SK-N-SH treated with all-trans-retinoic acid at 6 μM for 48 hours (cell line): ENCODE measurements at regions not wholly inside any gene's neighbourhood (a gene's known extent, or its start where the extent isn't known, plus 50 kb on each side); places are given as distances from the start of the nearest gene placed in this dataset.

Experiments used
- ATAC-seq: fragments of 200-7000 bp; cut with Tn5 transposase; 3 replicates; pipeline ENCODE4 v1.9.1; 2020; ENCODE audit warnings: mild to moderate bottlenecking, moderate library complexity
- BACH2 ChIP-seq: fragments of 250-450 bp; sonication (Bioruptor Pico); IDR thresholded peaks from 2 replicates; pipeline ENCODE4 v1.9.0; 2021; ENCODE audit warnings: mild to moderate bottlenecking, borderline replicate concordance
- ESRRG ChIP-seq: fragments of 250-450 bp; sonication (Bioruptor Pico); IDR thresholded peaks from 2 replicates; pipeline ENCODE4 v1.6.1; 2021; ENCODE audit warnings: mild to moderate bottlenecking
- GLIS3 ChIP-seq: fragments of 250-450 bp; sonication (Bioruptor Pico); IDR thresholded peaks from 2 replicates; pipeline ENCODE4 v1.5.0; 2020; ENCODE audit warnings: mild to moderate bottlenecking, moderate library complexity
- ISL1 ChIP-seq: fragments of 250-450 bp; sonication (Bioruptor Pico); IDR thresholded peaks from 2 replicates; pipeline ENCODE4 v2.1.2; 2022; ENCODE audit warnings: mild to moderate bottlenecking, moderate library complexity
- SNAI2 ChIP-seq: fragments of 250-450 bp; sonication (Bioruptor Pico); IDR thresholded peaks from 2 replicates; pipeline ENCODE4 v1.5.0; 2020; ENCODE audit warnings: mild to moderate bottlenecking, moderate library complexity
- TCF4 ChIP-seq: fragments of 250-450 bp; sonication (Bioruptor Pico); IDR thresholded peaks from 2 replicates; pipeline ENCODE4 v1.8.0; 2021; ENCODE audit warnings: mild to moderate bottlenecking, moderate library complexity, borderline replicate concordance
- TOX ChIP-seq: fragments of 250-450 bp; sonication (Bioruptor Pico); IDR thresholded peaks from 2 replicates; pipeline ENCODE4 v1.8.0; 2021; ENCODE audit warnings: mild to moderate bottlenecking, moderate library complexity, borderline replicate concordance
- ZC3H10 ChIP-seq: fragments of 250-450 bp; sonication (Bioruptor Pico); IDR thresholded peaks from 2 replicates; pipeline ENCODE4 v1.5.1; 2021; ENCODE audit warnings: mild to moderate bottlenecking, moderate library complexity
- ZFP3 ChIP-seq: fragments of 250-450 bp; sonication (Bioruptor Pico); IDR thresholded peaks from 2 replicates; pipeline ENCODE4 v1.5.0; 2020; ENCODE audit warnings: mild to moderate bottlenecking, moderate library complexity
- ZNF565 ChIP-seq: fragments of 450-650 bp; formaldehyde crosslinking; conservative IDR thresholded peaks from 2 replicates; pipeline ENCODE4 v1.5.0; 2020; ENCODE audit warnings: low read depth, mild to moderate bottlenecking, moderate library complexity
- ZNF70 ChIP-seq: fragments of 450-650 bp; formaldehyde crosslinking; IDR thresholded peaks from 2 replicates; pipeline ENCODE4 v1.5.0; 2020; ENCODE audit warnings: mild to moderate bottlenecking, moderate library complexity
- ZNF8 ChIP-seq: fragments of 450-650 bp; formaldehyde crosslinking; IDR thresholded peaks from 2 replicates; pipeline ENCODE4 v1.5.0; 2020; ENCODE audit warnings: mild to moderate bottlenecking, moderate library complexity
- TF ChIP-seq, protein P1 (sequence below): fragments of 250-450 bp; sonication (Bioruptor Pico); IDR thresholded peaks from 2 replicates; pipeline ENCODE4 v1.5.0; 2020; ENCODE audit warnings: mild to moderate bottlenecking, moderate library complexity
- TF ChIP-seq, protein P2 (sequence below): fragments of 250-450 bp; sonication (Bioruptor Pico); IDR thresholded peaks from 2 replicates; pipeline ENCODE4 v1.5.1; 2021; ENCODE audit warnings: mild to moderate bottlenecking, moderate library complexity
- TF ChIP-seq, protein P3 (sequence below): fragments of 250-450 bp; sonication (Bioruptor Pico); IDR thresholded peaks from 2 replicates; pipeline ENCODE4 v1.8.0; 2020; ENCODE audit warnings: mild to moderate bottlenecking, moderate library complexity, borderline replicate concordance
- TF ChIP-seq, protein P4 (sequence below): fragments of 250-450 bp; sonication (Bioruptor Pico); IDR thresholded peaks from 2 replicates; pipeline ENCODE4 v1.8.0; 2021; ENCODE audit warnings: low read depth, mild to moderate bottlenecking, moderate library complexity, borderline replicate concordance

DNA sequence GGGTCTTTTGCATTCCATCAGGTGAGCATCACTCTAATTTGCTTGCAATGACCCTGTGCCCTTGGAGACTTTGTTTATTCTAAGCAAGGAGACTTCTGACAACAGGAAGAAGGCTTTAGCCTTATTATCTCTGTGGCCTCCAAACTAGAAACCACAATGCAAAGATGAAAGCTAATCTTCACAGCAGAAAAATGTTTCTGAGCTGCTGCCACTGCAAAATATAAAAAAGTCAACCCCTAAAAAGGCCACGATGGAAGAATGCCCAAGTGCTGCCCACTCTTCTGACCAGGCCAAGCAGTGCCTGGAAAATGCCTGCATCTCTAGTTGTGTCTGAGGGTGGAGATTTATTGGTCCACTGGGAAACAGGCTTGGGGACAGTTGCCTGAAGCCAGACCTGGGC, 299.9 kb downstream of the C7orf25 start (continued):
- TF ChIP-seq, protein P1, sequence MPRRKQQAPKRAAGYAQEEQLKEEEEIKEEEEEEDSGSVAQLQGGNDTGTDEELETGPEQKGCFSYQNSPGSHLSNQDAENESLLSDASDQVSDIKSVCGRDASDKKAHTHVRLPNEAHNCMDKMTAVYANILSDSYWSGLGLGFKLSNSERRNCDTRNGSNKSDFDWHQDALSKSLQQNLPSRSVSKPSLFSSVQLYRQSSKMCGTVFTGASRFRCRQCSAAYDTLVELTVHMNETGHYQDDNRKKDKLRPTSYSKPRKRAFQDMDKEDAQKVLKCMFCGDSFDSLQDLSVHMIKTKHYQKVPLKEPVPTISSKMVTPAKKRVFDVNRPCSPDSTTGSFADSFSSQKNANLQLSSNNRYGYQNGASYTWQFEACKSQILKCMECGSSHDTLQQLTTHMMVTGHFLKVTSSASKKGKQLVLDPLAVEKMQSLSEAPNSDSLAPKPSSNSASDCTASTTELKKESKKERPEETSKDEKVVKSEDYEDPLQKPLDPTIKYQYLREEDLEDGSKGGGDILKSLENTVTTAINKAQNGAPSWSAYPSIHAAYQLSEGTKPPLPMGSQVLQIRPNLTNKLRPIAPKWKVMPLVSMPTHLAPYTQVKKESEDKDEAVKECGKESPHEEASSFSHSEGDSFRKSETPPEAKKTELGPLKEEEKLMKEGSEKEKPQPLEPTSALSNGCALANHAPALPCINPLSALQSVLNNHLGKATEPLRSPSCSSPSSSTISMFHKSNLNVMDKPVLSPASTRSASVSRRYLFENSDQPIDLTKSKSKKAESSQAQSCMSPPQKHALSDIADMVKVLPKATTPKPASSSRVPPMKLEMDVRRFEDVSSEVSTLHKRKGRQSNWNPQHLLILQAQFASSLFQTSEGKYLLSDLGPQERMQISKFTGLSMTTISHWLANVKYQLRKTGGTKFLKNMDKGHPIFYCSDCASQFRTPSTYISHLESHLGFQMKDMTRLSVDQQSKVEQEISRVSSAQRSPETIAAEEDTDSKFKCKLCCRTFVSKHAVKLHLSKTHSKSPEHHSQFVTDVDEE (CRISPR knock-in tag) = no peak
- TF ChIP-seq BACH2 (CRISPR knock-in tag) (no peak), TOX (no peak), ZNF70 (no peak), TCF4 (CRISPR knock-in tag) (no peak), ISL1 (CRISPR knock-in tag) (no peak), ZNF565 (CRISPR knock-in tag) (no peak), ZNF8 (CRISPR knock-in tag) (no peak)
- TF ChIP-seq, protein P2, sequence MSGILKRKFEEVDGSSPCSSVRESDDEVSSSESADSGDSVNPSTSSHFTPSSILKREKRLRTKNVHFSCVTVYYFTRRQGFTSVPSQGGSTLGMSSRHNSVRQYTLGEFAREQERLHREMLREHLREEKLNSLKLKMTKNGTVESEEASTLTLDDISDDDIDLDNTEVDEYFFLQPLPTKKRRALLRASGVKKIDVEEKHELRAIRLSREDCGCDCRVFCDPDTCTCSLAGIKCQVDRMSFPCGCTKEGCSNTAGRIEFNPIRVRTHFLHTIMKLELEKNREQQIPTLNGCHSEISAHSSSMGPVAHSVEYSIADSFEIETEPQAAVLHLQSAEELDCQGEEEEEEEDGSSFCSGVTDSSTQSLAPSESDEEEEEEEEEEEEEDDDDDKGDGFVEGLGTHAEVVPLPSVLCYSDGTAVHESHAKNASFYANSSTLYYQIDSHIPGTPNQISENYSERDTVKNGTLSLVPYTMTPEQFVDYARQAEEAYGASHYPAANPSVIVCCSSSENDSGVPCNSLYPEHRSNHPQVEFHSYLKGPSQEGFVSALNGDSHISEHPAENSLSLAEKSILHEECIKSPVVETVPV (CRISPR knock-in tag) = no peak
- TF ChIP-seq, all 23 proteins: peak for 0

DNA sequence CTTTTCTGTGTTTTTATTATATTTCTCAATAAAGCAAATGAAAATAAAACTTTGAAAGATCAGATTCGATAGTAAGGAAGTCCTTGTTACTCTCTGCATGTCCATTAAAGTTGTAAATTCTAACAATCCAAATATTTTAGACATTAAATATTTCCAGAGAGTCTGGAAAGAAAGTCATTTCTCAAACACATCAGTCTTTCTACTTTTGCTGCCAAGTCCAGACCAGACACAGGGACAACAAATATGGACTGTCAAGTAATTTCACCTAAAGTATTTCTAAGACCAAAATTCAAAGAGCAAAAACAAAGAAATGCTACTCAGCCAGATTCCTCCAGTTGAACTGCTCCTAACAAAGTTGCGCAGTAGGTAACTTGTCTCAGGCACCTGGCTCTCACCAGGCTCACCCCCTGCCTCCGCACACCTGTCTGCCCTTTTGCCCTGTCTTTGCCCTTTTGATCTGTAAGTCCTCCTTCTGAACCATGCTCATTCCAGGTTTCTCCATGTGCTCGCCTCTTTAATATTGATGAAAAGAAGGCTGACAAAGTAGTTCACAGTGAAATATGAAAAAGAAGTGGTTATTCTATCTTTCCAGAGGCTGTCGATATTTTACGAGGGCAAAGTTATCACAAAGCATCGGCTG, 300.5 kb downstream of the C7orf25 start:
- no peak for ATAC-seq
- no peak for TF ChIP-seq TCF4 (CRISPR knock-in tag)

DNA sequence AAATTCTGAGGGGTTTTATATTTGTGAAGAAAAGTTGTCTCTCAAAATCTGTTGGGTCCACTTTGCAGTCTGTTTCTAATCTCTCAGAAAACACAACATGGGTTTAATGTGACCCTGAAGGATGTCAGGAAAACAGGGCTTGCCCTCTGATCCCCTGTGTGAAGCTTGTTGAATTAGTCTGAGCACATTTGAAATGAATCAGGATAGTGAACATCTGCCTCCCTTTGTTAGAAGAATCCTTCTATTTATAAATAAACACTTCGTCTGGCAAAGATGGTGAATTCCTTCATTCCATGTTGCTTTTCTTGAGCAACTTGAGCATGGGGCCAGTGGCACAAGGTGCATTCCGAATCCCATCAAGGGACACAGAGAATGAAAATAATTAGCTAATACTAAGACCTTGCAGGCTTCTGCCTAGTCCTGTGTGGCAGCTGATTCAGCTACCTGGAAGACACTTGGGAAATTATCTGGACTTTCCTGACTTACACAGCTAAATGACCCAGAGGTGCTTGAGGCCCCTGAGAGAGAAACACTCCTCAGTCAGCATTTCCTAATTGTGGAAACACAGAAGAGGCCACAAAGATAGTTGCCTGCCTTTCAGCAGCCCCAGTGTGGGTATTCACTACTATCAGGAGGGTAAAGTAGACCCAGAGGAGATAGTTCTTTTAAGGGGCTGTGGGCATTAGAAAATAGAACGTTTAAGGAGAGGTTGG, 305.5 kb downstream of the C7orf25 start:
- no peak for ATAC-seq
- TF ChIP-seq ISL1 (CRISPR knock-in tag) = no peak

DNA sequence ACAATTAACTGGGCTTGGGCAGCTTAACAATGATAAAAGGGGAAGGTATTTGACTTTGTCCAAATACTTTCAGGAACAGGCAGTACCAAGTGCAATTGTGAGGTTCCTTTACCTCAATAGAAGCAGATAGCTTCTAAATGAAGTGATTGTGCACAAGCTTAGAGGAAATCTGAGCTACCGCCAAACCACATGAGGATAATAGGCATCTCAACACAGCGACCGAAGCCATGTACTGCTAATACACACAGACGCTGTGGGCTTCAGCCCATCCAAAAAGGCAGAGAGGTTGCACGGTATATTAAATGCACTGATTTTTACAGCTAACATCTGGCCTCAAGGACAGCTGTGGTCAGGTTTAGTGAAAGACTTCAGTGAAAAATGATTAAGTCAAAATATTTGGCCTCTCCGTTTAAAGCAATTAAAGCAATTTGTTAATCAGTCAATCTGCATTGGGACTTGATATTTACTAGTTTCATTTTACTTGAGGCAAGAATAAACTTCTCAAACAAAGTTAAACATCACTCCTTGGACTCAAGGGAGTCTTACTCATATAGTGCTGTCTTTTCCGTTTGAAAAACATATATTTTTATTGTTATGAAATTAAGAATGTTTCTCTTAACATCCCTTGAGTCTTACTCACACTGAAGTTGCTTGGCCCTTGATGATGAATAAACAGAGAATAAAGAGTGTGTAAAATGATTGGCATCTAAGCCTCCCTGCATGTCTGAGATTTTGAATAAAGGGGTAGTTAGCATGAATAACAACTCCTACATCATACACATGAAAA, 306.3 kb downstream of the C7orf25 start:
- no peak for TF ChIP-seq TCF4 (CRISPR knock-in tag)
- TF ChIP-seq, protein P3, sequence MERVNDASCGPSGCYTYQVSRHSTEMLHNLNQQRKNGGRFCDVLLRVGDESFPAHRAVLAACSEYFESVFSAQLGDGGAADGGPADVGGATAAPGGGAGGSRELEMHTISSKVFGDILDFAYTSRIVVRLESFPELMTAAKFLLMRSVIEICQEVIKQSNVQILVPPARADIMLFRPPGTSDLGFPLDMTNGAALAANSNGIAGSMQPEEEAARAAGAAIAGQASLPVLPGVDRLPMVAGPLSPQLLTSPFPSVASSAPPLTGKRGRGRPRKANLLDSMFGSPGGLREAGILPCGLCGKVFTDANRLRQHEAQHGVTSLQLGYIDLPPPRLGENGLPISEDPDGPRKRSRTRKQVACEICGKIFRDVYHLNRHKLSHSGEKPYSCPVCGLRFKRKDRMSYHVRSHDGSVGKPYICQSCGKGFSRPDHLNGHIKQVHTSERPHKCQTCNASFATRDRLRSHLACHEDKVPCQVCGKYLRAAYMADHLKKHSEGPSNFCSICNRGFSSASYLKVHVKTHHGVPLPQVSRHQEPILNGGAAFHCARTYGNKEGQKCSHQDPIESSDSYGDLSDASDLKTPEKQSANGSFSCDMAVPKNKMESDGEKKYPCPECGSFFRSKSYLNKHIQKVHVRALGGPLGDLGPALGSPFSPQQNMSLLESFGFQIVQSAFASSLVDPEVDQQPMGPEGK (CRISPR knock-in tag) = no peak
- no peak for TF ChIP-seq ZNF565 (CRISPR knock-in tag)
- no peak for TF ChIP-seq ISL1 (CRISPR knock-in tag)
- TF ChIP-seq ESRRG (CRISPR knock-in tag) = no peak
- no peak for TF ChIP-seq SNAI2 (CRISPR knock-in tag)
- no peak for ATAC-seq

DNA sequence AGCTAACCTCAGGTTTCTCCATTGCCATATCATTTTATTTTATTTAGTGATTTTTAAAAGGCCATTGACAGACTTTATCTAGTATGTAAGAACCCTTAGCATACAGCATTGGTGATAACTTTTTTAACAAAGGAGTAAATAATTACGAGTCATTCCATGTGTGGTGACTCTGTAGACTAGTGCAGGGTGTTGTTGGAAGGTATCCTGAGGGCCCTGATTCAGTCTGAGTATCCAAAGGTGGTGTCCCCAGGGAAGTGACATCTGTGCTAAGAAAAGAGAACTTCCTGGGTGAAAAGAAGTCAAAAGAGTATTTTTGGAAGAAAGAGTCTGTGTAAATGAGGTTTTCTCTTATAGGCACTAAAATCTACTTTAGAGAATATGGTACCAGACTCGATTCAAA, 308.4 kb downstream of the C7orf25 start:
- TF ChIP-seq TCF4 (CRISPR knock-in tag) (no peak), BACH2 (CRISPR knock-in tag) (no peak), ZFP3 (CRISPR knock-in tag) (no peak), ZC3H10 (CRISPR knock-in tag) (no peak), GLIS3 (CRISPR knock-in tag) (no peak)
- TF ChIP-seq, protein P4, sequence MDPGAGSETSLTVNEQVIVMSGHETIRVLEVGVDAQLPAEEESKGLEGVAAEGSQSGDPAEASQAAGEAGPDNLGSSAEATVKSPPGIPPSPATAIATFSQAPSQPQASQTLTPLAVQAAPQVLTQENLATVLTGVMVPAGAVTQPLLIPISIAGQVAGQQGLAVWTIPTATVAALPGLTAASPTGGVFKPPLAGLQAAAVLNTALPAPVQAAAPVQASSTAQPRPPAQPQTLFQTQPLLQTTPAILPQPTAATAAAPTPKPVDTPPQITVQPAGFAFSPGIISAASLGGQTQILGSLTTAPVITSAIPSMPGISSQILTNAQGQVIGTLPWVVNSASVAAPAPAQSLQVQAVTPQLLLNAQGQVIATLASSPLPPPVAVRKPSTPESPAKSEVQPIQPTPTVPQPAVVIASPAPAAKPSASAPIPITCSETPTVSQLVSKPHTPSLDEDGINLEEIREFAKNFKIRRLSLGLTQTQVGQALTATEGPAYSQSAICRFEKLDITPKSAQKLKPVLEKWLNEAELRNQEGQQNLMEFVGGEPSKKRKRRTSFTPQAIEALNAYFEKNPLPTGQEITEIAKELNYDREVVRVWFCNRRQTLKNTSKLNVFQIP (CRISPR knock-in tag) = no peak
- no peak for ATAC-seq
